ENCODE measurements at regions not wholly inside any gene's neighbourhood (a gene's known extent, or its start where the extent isn't known, plus 50 kb on each side); places are given as distances from the start of the nearest gene placed in this dataset.

GRCh38 chr4:175146799-175147198 is 228.6 kb downstream of the ADAM29 start:
- peaks cover 2 to 6% of the 10 kb centered on the region in 2 donors for H3K9me3 Mint-ChIP-seq
- no peak for ATAC-seq (replicated peaks in 1 of 2)
- no peak overlapping the region for H3K4me3 Mint-ChIP-seq

GRCh38 chr4:175147233-175147632 is 229.1 kb downstream of the ADAM29 start:
- DNase-seq (no peak), ATAC-seq (replicated peaks in 1 of 2) (no peak)
- no peaks in the 10 kb centered on the region for H3K4me1 Mint-ChIP-seq (ENCODE audit: low read depth)
- H3K27me3 Mint-ChIP-seq (ENCODE audit: low read depth): no peaks in the 10 kb centered on the region
- peaks cover 0 to 1% of the 10 kb centered on the region in 2 donors for H3K36me3 Mint-ChIP-seq (ENCODE audit: insufficient read depth in 2 of 2)
- peaks cover 5 to 6% of the 10 kb centered on the region in 2 donors for H3K9me3 Mint-ChIP-seq
- no peak overlapping the region for H3K4me3 Mint-ChIP-seq
- no peak overlapping the region for H3K27ac Mint-ChIP-seq

More at GRCh38 chr4:175146799-175147198, 228.6 kb downstream of the ADAM29 start:
- Mint-ChIP-seq H3K27me3 (ENCODE audit: low read depth) (no peaks in the 10 kb centered on the region), H3K27ac (no peak overlapping the region), H3K4me1 (ENCODE audit: low read depth) (no peaks in the 10 kb centered on the region), H3K36me3 (ENCODE audit: insufficient read depth in 2 of 2) (peaks cover 0 to 1% of the 10 kb centered on the region in 2 donors)
- DNase-seq: no peak

GRCh38 chr4:175166020-175166419 is 247.9 kb downstream of the ADAM29 start:
- DNase-seq (no peak), ATAC-seq (replicated peaks in 1 of 2) (no peak)
- Mint-ChIP-seq H3K36me3 (ENCODE audit: insufficient read depth in 2 of 2) (no peaks in the 10 kb centered on the region), H3K4me1 (ENCODE audit: low read depth) (no peaks in the 10 kb centered on the region), H3K4me3 (no peak overlapping the region), H3K9me3 (peaks cover 7% of the 10 kb centered on the region in 2 donors), H3K27me3 (ENCODE audit: low read depth) (no peaks in the 10 kb centered on the region), H3K27ac (no peak overlapping the region)

GRCh38 chr4:175176710-175177109 is 258.6 kb downstream of the ADAM29 start:
- H3K4me3 Mint-ChIP-seq: no peak overlapping the region
- DNase-seq (no peak), ATAC-seq (replicated peaks in 1 of 2) (no peak)
- no peaks in the 10 kb centered on the region for H3K36me3 Mint-ChIP-seq (ENCODE audit: insufficient read depth in 2 of 2)
- H3K27ac Mint-ChIP-seq: no peak overlapping the region
- peaks cover 2 to 6% of the 10 kb centered on the region in 2 donors for H3K9me3 Mint-ChIP-seq
- H3K27me3 Mint-ChIP-seq (ENCODE audit: low read depth): no peaks in the 10 kb centered on the region
- no peaks in the 10 kb centered on the region for H3K4me1 Mint-ChIP-seq (ENCODE audit: low read depth)

GRCh38 chr4:175190654-175191053 is 272.5 kb downstream of the ADAM29 start:
- H3K4me3 Mint-ChIP-seq: no peak overlapping the region
- ATAC-seq (replicated peaks in 1 of 2) (no peak), DNase-seq (no peak)
- H3K36me3 Mint-ChIP-seq (ENCODE audit: insufficient read depth in 2 of 2): no peaks in the 10 kb centered on the region
- H3K27me3 Mint-ChIP-seq (ENCODE audit: low read depth): no peaks in the 10 kb centered on the region
- H3K9me3 Mint-ChIP-seq: no peaks in the 10 kb centered on the region
- H3K27ac Mint-ChIP-seq: no peak overlapping the region
- no peaks in the 10 kb centered on the region for H3K4me1 Mint-ChIP-seq (ENCODE audit: low read depth)

- H3K9me3 Mint-ChIP-seq: peaks cover 0 to 2% of the 10 kb centered on the region in 2 donors
- no peaks in the 10 kb centered on the region for H3K4me1 Mint-ChIP-seq (ENCODE audit: low read depth)
- no peak for DNase-seq
- no peak overlapping the region for H3K4me3 Mint-ChIP-seq
- H3K27ac Mint-ChIP-seq: no peak overlapping the region
- H3K36me3 Mint-ChIP-seq (ENCODE audit: insufficient read depth in 2 of 2): no peaks in the 10 kb centered on the region
- H3K27me3 Mint-ChIP-seq (ENCODE audit: low read depth): no peaks in the 10 kb centered on the region
- no peak for ATAC-seq (replicated peaks in 1 of 2)
Measured at GRCh38 chr4:175198056-175198455, 279.9 kb downstream of the ADAM29 start.

- ATAC-seq (replicated peaks in 1 of 2) (no peak), DNase-seq (no peak)
- Mint-ChIP-seq H3K27me3 (ENCODE audit: low read depth) (no peaks in the 10 kb centered on the region), H3K4me3 (no peak overlapping the region), H3K36me3 (ENCODE audit: insufficient read depth in 2 of 2) (no peaks in the 10 kb centered on the region), H3K27ac (no peak overlapping the region), H3K9me3 (peaks cover 3 to 4% of the 10 kb centered on the region in 2 donors), H3K4me1 (ENCODE audit: low read depth) (no peaks in the 10 kb centered on the region)
Measured at GRCh38 chr4:175215208-175215607, 297.1 kb downstream of the ADAM29 start.

GRCh38 chr4:175215657-175216056 is 297.5 kb downstream of the ADAM29 start:
- no peaks in the 10 kb centered on the region for H3K27me3 Mint-ChIP-seq (ENCODE audit: low read depth)
- no peak for ATAC-seq (replicated peaks in 1 of 2)
- no peak overlapping the region for H3K4me3 Mint-ChIP-seq
- peaks cover 3 to 4% of the 10 kb centered on the region in 2 donors for H3K9me3 Mint-ChIP-seq
- H3K27ac Mint-ChIP-seq: no peak overlapping the region
- DNase-seq: no peak
- H3K36me3 Mint-ChIP-seq (ENCODE audit: insufficient read depth in 2 of 2): no peaks in the 10 kb centered on the region
- H3K4me1 Mint-ChIP-seq (ENCODE audit: low read depth): no peaks in the 10 kb centered on the region

GRCh38 chr4:175229154-175229553 is 311.0 kb downstream of the ADAM29 start:
- Mint-ChIP-seq H3K27me3 (ENCODE audit: low read depth) (no peaks in the 10 kb centered on the region), H3K36me3 (ENCODE audit: insufficient read depth in 2 of 2) (no peaks in the 10 kb centered on the region), H3K4me1 (ENCODE audit: low read depth) (no peaks in the 10 kb centered on the region), H3K4me3 (no peak overlapping the region), H3K27ac (no peak overlapping the region), H3K9me3 (no peaks in the 10 kb centered on the region)
- no peak for ATAC-seq (replicated peaks in 1 of 2)
- DNase-seq: no peak

GRCh38 chr4:175234162-175234561 is 316.0 kb downstream of the ADAM29 start:
- DNase-seq (no peak), ATAC-seq (replicated peaks in 1 of 2) (no peak)
- H3K9me3 Mint-ChIP-seq: no peaks in the 10 kb centered on the region
- H3K27me3 Mint-ChIP-seq (ENCODE audit: low read depth): no peaks in the 10 kb centered on the region
- no peaks in the 10 kb centered on the region for H3K4me1 Mint-ChIP-seq (ENCODE audit: low read depth)
- H3K4me3 Mint-ChIP-seq: no peak overlapping the region
- H3K36me3 Mint-ChIP-seq (ENCODE audit: insufficient read depth in 2 of 2): no peaks in the 10 kb centered on the region
- H3K27ac Mint-ChIP-seq: no peak overlapping the region

- Mint-ChIP-seq H3K4me3 (no peak overlapping the region), H3K36me3 (ENCODE audit: insufficient read depth in 2 of 2) (no peaks in the 10 kb centered on the region), H3K27ac (no peak overlapping the region), H3K4me1 (ENCODE audit: low read depth) (no peaks in the 10 kb centered on the region), H3K27me3 (ENCODE audit: low read depth) (no peaks in the 10 kb centered on the region), H3K9me3 (peaks cover 3 to 4% of the 10 kb centered on the region in 2 donors)
- ATAC-seq (replicated peaks in 1 of 2) (no peak), DNase-seq (no peak)
Measured at GRCh38 chr4:175238827-175239517, 320.8 kb downstream of the ADAM29 start.

GRCh38 chr4:175246941-175247340 is 328.8 kb downstream of the ADAM29 start:
- Mint-ChIP-seq H3K4me3 (no peak overlapping the region), H3K4me1 (ENCODE audit: low read depth) (no peaks in the 10 kb centered on the region), H3K36me3 (ENCODE audit: insufficient read depth in 2 of 2) (no peaks in the 10 kb centered on the region), H3K9me3 (peaks cover 7 to 12% of the 10 kb centered on the region in 2 donors), H3K27ac (no peak overlapping the region), H3K27me3 (ENCODE audit: low read depth) (no peaks in the 10 kb centered on the region)
- ATAC-seq (replicated peaks in 1 of 2): no peak
- no peak for DNase-seq

- DNase-seq (no peak), ATAC-seq (replicated peaks in 1 of 2) (no peak)
- no peaks in the 10 kb centered on the region for H3K36me3 Mint-ChIP-seq (ENCODE audit: insufficient read depth in 2 of 2)
- no peak overlapping the region for H3K4me3 Mint-ChIP-seq
- no peaks in the 10 kb centered on the region for H3K27me3 Mint-ChIP-seq (ENCODE audit: low read depth)
- H3K27ac Mint-ChIP-seq: no peak overlapping the region
- no peaks in the 10 kb centered on the region for H3K4me1 Mint-ChIP-seq (ENCODE audit: low read depth)
- peaks cover 0 to 2% of the 10 kb centered on the region in 2 donors for H3K9me3 Mint-ChIP-seq
Measured at GRCh38 chr4:175252642-175253041, 334.5 kb downstream of the ADAM29 start.
